NCI-H1694 (cell line): ENCODE measurements at regions not wholly inside any gene's neighbourhood (a gene's known extent, or its start where the extent isn't known, plus 50 kb on each side); places are given as distances from the start of the nearest gene placed in this dataset.

Experiments used
- DNase-seq: peaks from one replicate; lab custom pipeline; 2025; lab: John Stamatoyannopoulos, UW

GRCh38 chr5:107293541-107294210, 377.1 kb downstream of the EFNA5 start:
- DNase-seq: no peak

GRCh38 chr5:107291866-107292265, 378.9 kb downstream of the EFNA5 start:
- no peak for DNase-seq

- DNase-seq: no peak
These were observed 379.8 kb downstream of the EFNA5 start for GRCh38 chr5:107290780-107291398.

- no peak for DNase-seq
These were observed 381.6 kb downstream of the EFNA5 start for GRCh38 chr5:107289030-107289714.

- no peak for DNase-seq
These were observed 384.2 kb downstream of the EFNA5 start for GRCh38 chr5:107286447-107287098.

- DNase-seq: no peak
These were observed 385.0 kb downstream of the EFNA5 start for GRCh38 chr5:107285772-107286171.

- DNase-seq: no peak
These were observed 385.8 kb downstream of the EFNA5 start for GRCh38 chr5:107284822-107285525.

- DNase-seq: no peak
These were observed 388.7 kb downstream of the EFNA5 start for GRCh38 chr5:107282061-107282460.

GRCh38 chr5:107278774-107279173, 392.0 kb downstream of the EFNA5 start:
- DNase-seq: no peak

GRCh38 chr5:107277485-107278125, 393.1 kb downstream of the EFNA5 start:
- DNase-seq: no peak

- DNase-seq: no peak
These were observed 395.4 kb downstream of the EFNA5 start for GRCh38 chr5:107275333-107275732.

GRCh38 chr5:107274571-107274970, 396.2 kb downstream of the EFNA5 start:
- no peak for DNase-seq

GRCh38 chr5:107272954-107273353, 397.8 kb downstream of the EFNA5 start:
- no peak for DNase-seq

GRCh38 chr5:107272509-107272908, 398.2 kb downstream of the EFNA5 start:
- no peak for DNase-seq

GRCh38 chr5:107271682-107272350, 398.9 kb downstream of the EFNA5 start:
- no peak for DNase-seq

- DNase-seq: no peak
These were observed 400.2 kb downstream of the EFNA5 start for GRCh38 chr5:107270561-107270960.

- DNase-seq: no peak
These were observed 401.1 kb downstream of the EFNA5 start for GRCh38 chr5:107269678-107270077.

GRCh38 chr5:107269256-107269655, 401.5 kb downstream of the EFNA5 start:
- DNase-seq: no peak

GRCh38 chr5:107268241-107268640, 402.5 kb downstream of the EFNA5 start:
- DNase-seq: no peak

- DNase-seq: no peak
These were observed 404.6 kb downstream of the EFNA5 start for GRCh38 chr5:107266100-107266499.

- DNase-seq: no peak
These were observed 405.5 kb downstream of the EFNA5 start for GRCh38 chr5:107265193-107265592.
